ENCODE measurements at regions not wholly inside any gene's neighbourhood (a gene's known extent, or its start where the extent isn't known, plus 50 kb on each side); places are given as distances from the start of the nearest gene placed in this dataset.
"Not testable (repeated sequence)": the region's sequence is repeated elsewhere in the genome, so short reads cannot be mapped to it uniquely, and the experiment has no call there.

- not testable (repeated sequence) for H3K4me3 Mint-ChIP-seq (ENCODE audit: unreplicated experiment); H3K36me3 Mint-ChIP-seq (ENCODE audit: unreplicated experiment); H3K27me3 Mint-ChIP-seq (ENCODE audit: unreplicated experiment); H3K27ac Mint-ChIP-seq (ENCODE audit: unreplicated experiment); H3K4me1 Mint-ChIP-seq (ENCODE audit: unreplicated experiment)
- peaks cover 27% of the 10 kb centered on the region for H3K9me3 Mint-ChIP-seq (ENCODE audit: unreplicated experiment)
- DNase-seq (ENCODE audit: extremely low spot score, unreplicated experiment): peak; percentile 54
These were observed 786.1 kb downstream of the OR4C45 start for GRCh38 chr11:50818789-50819188.

Data from osteocyte (in vitro differentiated cells).